ENCODE measurements at regions not wholly inside any gene's neighbourhood (a gene's known extent, or its start where the extent isn't known, plus 50 kb on each side); places are given as distances from the start of the nearest gene placed in this dataset.

- DNase-seq: no peak
These were observed 51.2 kb upstream of the GLI2 start for GRCh38 chr2:120684289-120685065.

DNA sequence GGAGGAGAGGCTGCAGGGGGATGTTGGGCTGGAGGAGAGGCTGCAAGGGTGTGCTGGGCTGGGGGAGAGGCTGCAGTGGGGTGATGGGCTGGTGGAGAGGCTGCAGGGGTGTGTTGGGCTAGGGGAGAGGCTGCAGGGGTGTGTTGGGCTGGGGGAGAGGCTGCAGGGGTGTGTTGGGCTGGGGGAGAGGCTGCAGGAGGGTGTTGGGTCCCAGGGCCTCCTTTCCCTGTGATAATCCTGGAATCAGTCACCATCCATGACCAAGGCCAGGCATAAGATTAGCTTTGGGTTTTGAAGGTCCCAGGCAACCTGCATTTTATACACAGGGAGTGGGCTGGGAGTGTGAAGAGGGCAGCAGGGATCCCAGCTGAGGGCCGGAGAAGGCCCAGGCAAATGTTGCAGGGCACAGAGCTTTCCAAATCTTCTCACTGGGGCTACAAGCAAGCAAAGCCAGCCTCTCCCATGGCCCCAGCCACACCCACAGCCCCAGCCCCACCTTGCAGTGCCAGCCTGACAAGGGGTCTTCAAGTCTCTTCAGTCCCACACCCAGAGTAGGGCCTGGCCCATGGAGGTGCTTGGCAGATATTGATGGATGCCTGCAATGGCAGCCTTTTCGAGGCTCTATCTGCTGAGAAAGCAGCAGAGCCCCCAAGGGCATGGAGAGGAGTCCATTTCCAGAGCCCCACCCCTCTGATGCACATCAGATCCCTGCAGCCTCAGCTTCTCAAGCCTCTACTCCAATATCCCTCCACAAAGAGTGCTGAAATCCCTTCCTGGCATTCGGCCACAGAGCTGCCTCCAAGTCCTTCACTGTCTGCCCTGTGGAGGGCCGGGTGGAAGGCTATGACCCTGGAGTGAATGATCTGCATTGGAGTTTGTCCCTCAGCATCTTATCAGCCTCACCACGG is 50.3 kb upstream of the GLI2 start:
- no peak for DNase-seq

Measured in activated T-cell treated with anti-CD3 and anti-CD28 coated beads for 4 hours (primary cell).